GM23338 (cell line): ENCODE measurements at regions not wholly inside any gene's neighbourhood (a gene's known extent, or its start where the extent isn't known, plus 50 kb on each side); places are given as distances from the start of the nearest gene placed in this dataset.

Source experiments
- CREB1 ChIP-seq: fragments of 250-450 bp; sonication (Bioruptor Pico); IDR thresholded peaks from 2 replicates; pipeline ENCODE4 v1.5.0; 2020; ENCODE audit warnings: low read depth, mild to moderate bottlenecking, moderate library complexity
- CTCF ChIP-seq, 2 experiments: fragments of 200-600 bp in 1 of 2; sonication (generic) in 1 of 2; conservative IDR thresholded peaks; 2 replicates each; pipeline versions ENCODE4 v1.5.1 to v1.6.1; 2016 to 2017; ENCODE audit warnings: antibody characterized with exemption in 2 of 2, low read depth in 2 of 2, mild to moderate bottlenecking in 2 of 2, moderate library complexity in 1 of 2
- EZH2 ChIP-seq: fragments of 200-600 bp; sonication (generic); IDR thresholded peaks from one replicate; pipeline ENCODE4 v1.8.0; 2017; ENCODE audit warnings: antibody characterized with exemption, mild to moderate bottlenecking, low read depth; ENCODE audit not compliant: unreplicated experiment
- EZH2phosphoT487 ChIP-seq: fragments of 200-600 bp; sonication (generic); IDR thresholded peaks from one replicate; pipeline ENCODE4 v1.8.1; 2018; ENCODE audit warnings: antibody characterized with exemption; ENCODE audit not compliant: unreplicated experiment
- JUNB ChIP-seq: IDR thresholded peaks from one replicate; pipeline ENCODE4 v1.6.1; 2016; ENCODE audit warnings: antibody characterized with exemption; ENCODE audit not compliant: unreplicated experiment
- POLR2AphosphoS5 ChIP-seq: IDR thresholded peaks from 2 replicates; pipeline ENCODE4 v1.6.1; 2016; ENCODE audit warnings: antibody characterized with exemption, low read depth
- ZNF114 ChIP-seq: fragments of 250-450 bp; sonication (Bioruptor Pico); IDR thresholded peaks from 2 replicates; pipeline ENCODE4 v1.5.0; 2020; ENCODE audit warnings: mild to moderate bottlenecking, moderate library complexity
- TF ChIP-seq, protein P1 (sequence below): IDR thresholded peaks from 2 replicates; pipeline ENCODE4 v1.6.1; 2016; ENCODE audit warnings: antibody characterized with exemption

DNA sequence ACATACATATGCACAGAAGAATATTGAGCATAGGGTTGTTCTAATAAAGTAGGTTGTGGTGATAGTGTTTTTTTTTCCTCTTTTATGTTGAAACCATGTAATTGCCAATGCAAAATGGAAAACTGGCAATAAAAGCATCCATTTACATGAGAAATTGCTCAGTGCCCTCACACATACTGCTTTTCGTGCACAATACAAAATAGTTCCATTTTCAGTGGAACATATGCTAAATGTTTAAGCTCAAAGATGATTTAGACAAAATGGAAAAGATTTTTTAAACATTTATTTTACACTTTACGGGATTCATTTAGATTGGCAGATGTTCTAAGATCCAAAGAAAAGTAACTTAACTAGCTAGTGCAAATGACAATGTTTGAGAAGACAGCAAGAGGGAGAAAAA, 678.1 kb upstream of the MANEA start:
- TF ChIP-seq ZNF114 (CRISPR knock-in tag) (no peak), CTCF (conservative IDR thresholded peaks at IDR 0.05; ENCODE audit: low read depth in 2 of 2) (no peak), POLR2AphosphoS5 (no peak), EZH2phosphoT487 (no peak), CREB1 (no peak), EZH2 (no peak), JUNB (no peak)
- TF ChIP-seq, protein P1, sequence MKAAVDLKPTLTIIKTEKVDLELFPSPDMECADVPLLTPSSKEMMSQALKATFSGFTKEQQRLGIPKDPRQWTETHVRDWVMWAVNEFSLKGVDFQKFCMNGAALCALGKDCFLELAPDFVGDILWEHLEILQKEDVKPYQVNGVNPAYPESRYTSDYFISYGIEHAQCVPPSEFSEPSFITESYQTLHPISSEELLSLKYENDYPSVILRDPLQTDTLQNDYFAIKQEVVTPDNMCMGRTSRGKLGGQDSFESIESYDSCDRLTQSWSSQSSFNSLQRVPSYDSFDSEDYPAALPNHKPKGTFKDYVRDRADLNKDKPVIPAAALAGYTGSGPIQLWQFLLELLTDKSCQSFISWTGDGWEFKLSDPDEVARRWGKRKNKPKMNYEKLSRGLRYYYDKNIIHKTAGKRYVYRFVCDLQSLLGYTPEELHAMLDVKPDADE: no peak
